HepG2 (cell line): ENCODE measurements at regions not wholly inside any gene's neighbourhood (a gene's known extent, or its start where the extent isn't known, plus 50 kb on each side); places are given as distances from the start of the nearest gene placed in this dataset.

Experiments used
- CBX1 ChIP-seq: IDR thresholded peaks from one replicate; pipeline ENCODE4 v1.6.1; 2016; ENCODE audit warnings: antibody characterized with exemption, low read depth
- POLR2AphosphoS5 ChIP-seq: IDR thresholded peaks from 2 replicates; pipeline ENCODE4 v1.6.1; 2012; ENCODE audit warnings: low read depth, low read length
- ZNF256 ChIP-seq: sonication (generic); formaldehyde crosslinking; conservative IDR thresholded peaks from 2 replicates; pipeline ENCODE4 v1.4.0; 2020; ENCODE audit warnings: missing genetic modification reagents
- ZNF616 ChIP-seq: sonication (generic); formaldehyde crosslinking; IDR thresholded peaks from 2 replicates; pipeline ENCODE4 v1.5.0; 2020; ENCODE audit warnings: low read depth, mild to moderate bottlenecking, missing genetic modification reagents
- ZNF780A ChIP-seq: sonication (generic); formaldehyde crosslinking; IDR thresholded peaks from 2 replicates; pipeline ENCODE4 v1.8.0; 2022; ENCODE audit warnings: mild to moderate bottlenecking, missing genetic modification reagents, moderate library complexity
- TF ChIP-seq, protein P1 (sequence below): IDR thresholded peaks from 2 replicates; pipeline ENCODE4 v1.6.1; 2012; ENCODE audit warnings: inconsistent platforms
- TF ChIP-seq, protein P2 (sequence below): sonication (generic); formaldehyde crosslinking; IDR thresholded peaks from 2 replicates; pipeline ENCODE4 v1.4.0; 2020; ENCODE audit warnings: missing genetic modification reagents
- TF ChIP-seq, protein P3 (sequence below): sonication (generic); formaldehyde crosslinking; IDR thresholded peaks from 2 replicates; pipeline ENCODE4 v1.8.1; 2023; ENCODE audit warnings: mild to moderate bottlenecking, missing genetic modification reagents, borderline replicate concordance
- TF ChIP-seq, protein P4 (sequence below): fragments of 450-650 bp; IDR thresholded peaks from 2 replicates; pipeline ENCODE4 v1.6.1; 2016

DNA sequence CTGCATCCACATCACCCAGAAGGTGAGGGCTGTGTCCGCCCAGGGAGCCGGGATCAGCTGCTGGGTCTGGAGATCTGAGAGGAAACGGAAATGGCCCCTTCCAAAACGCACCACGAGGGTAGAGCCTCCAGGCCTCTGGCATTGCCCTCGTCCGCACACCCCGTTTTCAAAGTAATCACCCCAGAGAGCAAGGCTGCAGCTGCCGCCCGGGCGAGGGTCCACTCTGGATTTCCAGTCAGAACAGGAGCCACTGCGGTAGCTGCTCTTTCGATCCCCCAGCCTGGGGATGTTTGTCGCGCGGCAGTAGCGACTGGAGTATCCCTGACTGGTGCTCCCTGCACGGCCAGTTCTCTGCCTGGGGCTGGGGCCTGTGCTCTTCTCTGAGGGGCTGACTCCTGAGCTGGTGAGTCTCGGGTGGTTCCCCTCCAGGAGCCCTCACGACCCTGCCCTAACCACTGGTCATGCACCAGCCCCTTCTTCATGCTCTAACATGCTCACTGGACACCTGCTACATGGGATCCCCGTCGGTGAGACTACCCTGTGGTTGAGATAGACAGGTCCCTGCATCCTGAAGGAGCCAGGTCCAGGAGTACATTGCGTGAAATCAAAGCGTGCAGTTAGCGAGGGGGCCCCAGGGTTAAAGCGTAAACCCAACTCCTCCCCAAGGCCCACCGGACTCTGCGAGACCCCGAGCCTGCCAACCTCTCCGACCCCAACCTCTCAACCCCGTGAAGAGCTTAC, 99.2 kb downstream of the FOXL3 start:
- TF ChIP-seq, protein P1, sequence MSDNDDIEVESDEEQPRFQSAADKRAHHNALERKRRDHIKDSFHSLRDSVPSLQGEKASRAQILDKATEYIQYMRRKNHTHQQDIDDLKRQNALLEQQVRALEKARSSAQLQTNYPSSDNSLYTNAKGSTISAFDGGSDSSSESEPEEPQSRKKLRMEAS, result no peak
- no peak for TF ChIP-seq ZNF256 (CRISPR knock-in tag)
- no peak for TF ChIP-seq ZNF616 (CRISPR knock-in tag)
- no peak for TF ChIP-seq POLR2AphosphoS5
- TF ChIP-seq, protein P2, sequence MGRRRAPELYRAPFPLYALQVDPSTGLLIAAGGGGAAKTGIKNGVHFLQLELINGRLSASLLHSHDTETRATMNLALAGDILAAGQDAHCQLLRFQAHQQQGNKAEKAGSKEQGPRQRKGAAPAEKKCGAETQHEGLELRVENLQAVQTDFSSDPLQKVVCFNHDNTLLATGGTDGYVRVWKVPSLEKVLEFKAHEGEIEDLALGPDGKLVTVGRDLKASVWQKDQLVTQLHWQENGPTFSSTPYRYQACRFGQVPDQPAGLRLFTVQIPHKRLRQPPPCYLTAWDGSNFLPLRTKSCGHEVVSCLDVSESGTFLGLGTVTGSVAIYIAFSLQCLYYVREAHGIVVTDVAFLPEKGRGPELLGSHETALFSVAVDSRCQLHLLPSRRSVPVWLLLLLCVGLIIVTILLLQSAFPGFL, result no peak
- TF ChIP-seq CBX1, result no peak
- TF ChIP-seq ZNF780A, result no peak
- TF ChIP-seq, protein P3, sequence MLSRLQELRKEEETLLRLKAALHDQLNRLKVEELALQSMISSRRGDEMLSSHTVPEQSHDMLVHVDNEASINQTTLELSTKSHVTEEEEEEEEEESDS (CRISPR knock-in tag), result no peak
- TF ChIP-seq, protein P4, sequence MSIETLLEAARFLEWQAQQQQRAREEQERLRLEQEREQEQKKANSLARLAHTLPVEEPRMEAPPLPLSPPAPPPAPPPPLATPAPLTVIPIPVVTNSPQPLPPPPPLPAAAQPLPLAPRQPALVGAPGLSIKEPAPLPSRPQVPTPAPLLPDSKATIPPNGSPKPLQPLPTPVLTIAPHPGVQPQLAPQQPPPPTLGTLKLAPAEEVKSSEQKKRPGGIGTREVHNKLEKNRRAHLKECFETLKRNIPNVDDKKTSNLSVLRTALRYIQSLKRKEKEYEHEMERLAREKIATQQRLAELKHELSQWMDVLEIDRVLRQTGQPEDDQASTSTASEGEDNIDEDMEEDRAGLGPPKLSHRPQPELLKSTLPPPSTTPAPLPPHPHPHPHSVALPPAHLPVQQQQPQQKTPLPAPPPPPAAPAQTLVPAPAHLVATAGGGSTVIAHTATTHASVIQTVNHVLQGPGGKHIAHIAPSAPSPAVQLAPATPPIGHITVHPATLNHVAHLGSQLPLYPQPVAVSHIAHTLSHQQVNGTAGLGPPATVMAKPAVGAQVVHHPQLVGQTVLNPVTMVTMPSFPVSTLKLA, result no peak
